ENCODE measurements at regions not wholly inside any gene's neighbourhood (a gene's known extent, or its start where the extent isn't known, plus 50 kb on each side); places are given as distances from the start of the nearest gene placed in this dataset.

- no peak for DNase-seq
Measured at GRCh38 chr14:61129168-61129745, 148.2 kb downstream of the SLC38A6 start.

GRCh38 chr14:61128382-61129167, 147.5 kb downstream of the SLC38A6 start:
- no peak for DNase-seq

- DNase-seq: no peak
Measured at GRCh38 chr14:61126603-61127498, 145.8 kb downstream of the SLC38A6 start.

GRCh38 chr14:61125867-61126572, 145.0 kb downstream of the SLC38A6 start:
- DNase-seq: no peak

- no peak for DNase-seq
Measured at GRCh38 chr14:61125041-61125866, 144.2 kb downstream of the SLC38A6 start.

- DNase-seq: no peak
Measured at GRCh38 chr14:61122862-61123261, 141.8 kb downstream of the SLC38A6 start.

GRCh38 chr14:61121355-61121787, 140.3 kb downstream of the SLC38A6 start:
- no peak for DNase-seq

GRCh38 chr14:61120576-61120975, 139.5 kb downstream of the SLC38A6 start:
- no peak for DNase-seq

GRCh38 chr14:61119006-61119405, 138.0 kb downstream of the SLC38A6 start:
- DNase-seq: no peak

GRCh38 chr14:61116369-61116768, 135.3 kb downstream of the SLC38A6 start:
- DNase-seq: no peak

GRCh38 chr14:61113561-61114225, 132.6 kb downstream of the SLC38A6 start:
- no peak for DNase-seq

- DNase-seq: no peak
Measured at GRCh38 chr14:61112506-61112905, 131.5 kb downstream of the SLC38A6 start.

GRCh38 chr14:61111731-61112130, 130.7 kb downstream of the SLC38A6 start:
- DNase-seq: no peak

- DNase-seq: no peak
Measured at GRCh38 chr14:61111209-61111665, 130.2 kb downstream of the SLC38A6 start.

- no peak for DNase-seq
Measured at GRCh38 chr14:61110316-61111082, 129.5 kb downstream of the SLC38A6 start.

GRCh38 chr14:61109288-61109687, 128.2 kb downstream of the SLC38A6 start:
- DNase-seq: no peak

GRCh38 chr14:61108496-61109141, 127.6 kb downstream of the SLC38A6 start:
- DNase-seq: no peak

GRCh38 chr14:61107869-61108493, 126.9 kb downstream of the SLC38A6 start:
- DNase-seq: no peak

- no peak for DNase-seq
Measured at GRCh38 chr14:61106959-61107641, 126.1 kb downstream of the SLC38A6 start.
